ENCODE measurements at regions not wholly inside any gene's neighbourhood (a gene's known extent, or its start where the extent isn't known, plus 50 kb on each side); places are given as distances from the start of the nearest gene placed in this dataset.

- Mint-ChIP-seq H3K4me1 (ENCODE audit: unreplicated experiment) (no peaks in the 10 kb centered on the region), H3K9me3 (no peaks in the 10 kb centered on the region), H3K36me3 (no peaks in the 10 kb centered on the region), H3K4me3 (no peak overlapping the region), H3K27ac (no peak overlapping the region), H3K27me3 (no peaks in the 10 kb centered on the region)
- TF ChIP-seq, protein P1, sequence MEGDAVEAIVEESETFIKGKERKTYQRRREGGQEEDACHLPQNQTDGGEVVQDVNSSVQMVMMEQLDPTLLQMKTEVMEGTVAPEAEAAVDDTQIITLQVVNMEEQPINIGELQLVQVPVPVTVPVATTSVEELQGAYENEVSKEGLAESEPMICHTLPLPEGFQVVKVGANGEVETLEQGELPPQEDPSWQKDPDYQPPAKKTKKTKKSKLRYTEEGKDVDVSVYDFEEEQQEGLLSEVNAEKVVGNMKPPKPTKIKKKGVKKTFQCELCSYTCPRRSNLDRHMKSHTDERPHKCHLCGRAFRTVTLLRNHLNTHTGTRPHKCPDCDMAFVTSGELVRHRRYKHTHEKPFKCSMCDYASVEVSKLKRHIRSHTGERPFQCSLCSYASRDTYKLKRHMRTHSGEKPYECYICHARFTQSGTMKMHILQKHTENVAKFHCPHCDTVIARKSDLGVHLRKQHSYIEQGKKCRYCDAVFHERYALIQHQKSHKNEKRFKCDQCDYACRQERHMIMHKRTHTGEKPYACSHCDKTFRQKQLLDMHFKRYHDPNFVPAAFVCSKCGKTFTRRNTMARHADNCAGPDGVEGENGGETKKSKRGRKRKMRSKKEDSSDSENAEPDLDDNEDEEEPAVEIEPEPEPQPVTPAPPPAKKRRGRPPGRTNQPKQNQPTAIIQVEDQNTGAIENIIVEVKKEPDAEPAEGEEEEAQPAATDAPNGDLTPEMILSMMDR (conservative IDR thresholded peaks at IDR 0.05) = no peak
- no peak for DNase-seq (ENCODE audit: extremely low spot score, unreplicated experiment)
Measured at GRCh38 chr3:17802950-17803349, 60.5 kb upstream of the TBC1D5 start.

DNA sequence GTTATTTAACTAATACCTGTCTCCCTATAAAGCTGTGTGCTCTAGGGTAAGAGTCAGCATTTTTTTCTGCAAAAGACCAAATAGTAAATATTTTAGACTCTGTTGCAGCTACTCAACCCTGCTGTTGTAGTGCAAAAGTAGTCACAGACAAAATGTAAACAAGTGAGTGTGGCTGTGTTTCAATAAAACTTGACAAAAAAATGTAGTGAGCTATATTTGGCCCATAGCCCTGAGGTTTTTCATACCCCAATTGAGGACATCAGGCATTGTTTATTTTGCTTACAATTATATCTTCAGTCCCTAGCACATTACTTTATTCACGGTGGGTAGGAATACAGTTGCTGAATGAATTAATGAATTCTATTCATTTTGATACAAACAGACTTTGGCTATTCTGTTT is 58.7 kb upstream of the TBC1D5 start:
- H3K36me3 Mint-ChIP-seq = no peaks in the 10 kb centered on the region
- H3K4me1 Mint-ChIP-seq (ENCODE audit: unreplicated experiment) = no peaks in the 10 kb centered on the region
- no peaks in the 10 kb centered on the region for H3K27me3 Mint-ChIP-seq
- no peaks in the 10 kb centered on the region for H3K9me3 Mint-ChIP-seq
- no peak for DNase-seq (ENCODE audit: extremely low spot score, unreplicated experiment)
- H3K4me3 Mint-ChIP-seq = no peak overlapping the region
- TF ChIP-seq, protein P1 (conservative IDR thresholded peaks at IDR 0.05) = no peak
- H3K27ac Mint-ChIP-seq = no peak overlapping the region

DNA sequence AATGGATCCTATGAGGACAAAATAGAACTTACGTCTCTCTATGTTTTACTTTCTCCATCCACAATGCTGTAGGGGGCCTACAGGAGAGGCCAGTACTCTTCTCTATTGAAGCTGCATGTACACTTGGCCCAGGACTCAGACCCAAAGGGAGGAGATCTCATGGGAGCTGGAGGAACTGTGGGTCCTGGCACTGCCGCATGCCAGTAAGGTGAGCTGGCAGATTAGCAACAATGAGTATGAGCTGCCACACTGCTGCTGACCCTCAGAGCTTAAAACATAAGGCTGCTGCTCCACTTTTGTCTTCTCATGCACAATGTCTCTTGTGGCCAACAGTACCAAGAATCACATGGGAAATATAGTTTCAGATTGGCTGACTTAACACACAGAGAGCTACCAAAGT is 57.8 kb upstream of the TBC1D5 start:
- DNase-seq (ENCODE audit: extremely low spot score, unreplicated experiment) = no peak
- Mint-ChIP-seq H3K27ac (no peak overlapping the region), H3K36me3 (no peaks in the 10 kb centered on the region), H3K4me3 (no peak overlapping the region), H3K9me3 (no peaks in the 10 kb centered on the region), H3K27me3 (no peaks in the 10 kb centered on the region), H3K4me1 (ENCODE audit: unreplicated experiment) (no peaks in the 10 kb centered on the region)
- TF ChIP-seq, protein P1 (conservative IDR thresholded peaks at IDR 0.05) = no peak

DNA sequence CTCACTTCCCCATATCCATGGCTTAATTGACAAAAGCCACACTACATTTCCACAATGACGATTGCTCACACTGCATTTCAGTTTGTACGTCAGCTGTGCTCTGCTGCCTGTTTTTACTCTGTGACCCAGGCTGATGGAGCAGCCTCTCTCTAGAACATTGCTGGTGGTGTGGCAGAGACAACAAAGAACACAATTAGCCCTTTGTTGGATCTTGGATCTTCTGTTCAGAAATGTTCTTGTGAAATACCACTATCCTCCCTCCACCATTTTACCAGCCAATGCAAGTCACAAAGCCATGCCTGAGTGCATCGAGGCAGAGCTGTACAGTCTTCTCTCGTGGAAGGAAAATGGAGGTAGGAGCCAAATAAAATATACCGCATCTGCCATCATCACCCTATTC is 56.9 kb upstream of the TBC1D5 start:
- no peak for DNase-seq (ENCODE audit: extremely low spot score, unreplicated experiment)
- no peaks in the 10 kb centered on the region for H3K4me1 Mint-ChIP-seq (ENCODE audit: unreplicated experiment)
- no peak overlapping the region for H3K4me3 Mint-ChIP-seq
- H3K36me3 Mint-ChIP-seq = no peaks in the 10 kb centered on the region
- H3K27me3 Mint-ChIP-seq = no peaks in the 10 kb centered on the region
- no peaks in the 10 kb centered on the region for H3K9me3 Mint-ChIP-seq
- TF ChIP-seq, protein P1 (conservative IDR thresholded peaks at IDR 0.05) = no peak
- no peak overlapping the region for H3K27ac Mint-ChIP-seq

DNA sequence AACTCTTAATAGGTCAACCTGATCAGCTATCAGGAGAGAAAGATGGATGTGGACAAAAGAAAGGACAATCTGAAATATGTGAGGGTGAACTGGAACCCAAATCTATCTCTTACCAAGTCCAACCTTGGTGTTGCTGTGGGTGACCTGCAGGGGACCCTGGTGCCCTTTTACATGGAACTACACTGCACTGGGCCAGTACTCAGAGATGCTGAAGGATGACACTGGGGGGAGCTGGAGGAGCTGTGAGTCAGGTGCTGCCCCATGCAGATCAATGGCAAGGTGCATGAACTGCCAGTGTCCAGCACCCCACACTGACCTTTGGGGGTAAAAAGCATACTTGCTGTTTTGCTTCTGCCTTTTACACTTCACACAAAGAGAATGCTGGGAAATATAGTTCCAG is 55.6 kb upstream of the TBC1D5 start:
- Mint-ChIP-seq H3K27me3 (no peaks in the 10 kb centered on the region), H3K36me3 (no peaks in the 10 kb centered on the region), H3K9me3 (no peaks in the 10 kb centered on the region), H3K4me1 (ENCODE audit: unreplicated experiment) (no peaks in the 10 kb centered on the region), H3K27ac (no peak overlapping the region), H3K4me3 (no peak overlapping the region)
- no peak for DNase-seq (ENCODE audit: extremely low spot score, unreplicated experiment)
- TF ChIP-seq, protein P1 (conservative IDR thresholded peaks at IDR 0.05) = no peak

DNA sequence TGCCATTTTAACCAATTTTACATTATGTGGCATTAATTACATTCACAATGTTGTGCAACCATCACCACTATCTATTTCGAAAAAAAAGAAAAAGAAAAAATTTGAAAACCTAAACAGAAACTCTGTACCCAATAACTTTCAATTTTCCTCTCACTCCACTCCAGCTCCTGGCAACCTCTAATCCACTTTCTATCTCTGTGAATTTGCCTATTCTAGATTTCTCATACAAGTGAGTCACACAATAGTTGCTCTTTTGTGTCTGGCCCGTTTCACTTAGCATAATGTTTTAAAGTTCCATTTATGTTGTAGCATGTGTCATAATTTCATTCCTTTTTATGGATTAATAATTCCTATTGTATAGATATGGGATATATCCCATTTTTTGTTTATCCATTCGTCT is 53.3 kb upstream of the TBC1D5 start:
- Mint-ChIP-seq H3K27me3 (no peaks in the 10 kb centered on the region), H3K4me1 (ENCODE audit: unreplicated experiment) (no peaks in the 10 kb centered on the region), H3K4me3 (no peak overlapping the region), H3K36me3 (no peaks in the 10 kb centered on the region), H3K9me3 (peaks cover 8% of the 10 kb centered on the region), H3K27ac (no peak overlapping the region)
- no peak for DNase-seq (ENCODE audit: extremely low spot score, unreplicated experiment)
- TF ChIP-seq, protein P1 (conservative IDR thresholded peaks at IDR 0.05) = no peak
